ENCODE measurements at regions not wholly inside any gene's neighbourhood (a gene's known extent, or its start where the extent isn't known, plus 50 kb on each side); places are given as distances from the start of the nearest gene placed in this dataset.

- POLR2A ChIA-PET: interaction anchor here (0.6 kb wide), 1 partner anchor 65 kb away, joined by 4 read pairs; no protein-coding TSS in a partner anchor
- TF ChIP-seq, protein P1, sequence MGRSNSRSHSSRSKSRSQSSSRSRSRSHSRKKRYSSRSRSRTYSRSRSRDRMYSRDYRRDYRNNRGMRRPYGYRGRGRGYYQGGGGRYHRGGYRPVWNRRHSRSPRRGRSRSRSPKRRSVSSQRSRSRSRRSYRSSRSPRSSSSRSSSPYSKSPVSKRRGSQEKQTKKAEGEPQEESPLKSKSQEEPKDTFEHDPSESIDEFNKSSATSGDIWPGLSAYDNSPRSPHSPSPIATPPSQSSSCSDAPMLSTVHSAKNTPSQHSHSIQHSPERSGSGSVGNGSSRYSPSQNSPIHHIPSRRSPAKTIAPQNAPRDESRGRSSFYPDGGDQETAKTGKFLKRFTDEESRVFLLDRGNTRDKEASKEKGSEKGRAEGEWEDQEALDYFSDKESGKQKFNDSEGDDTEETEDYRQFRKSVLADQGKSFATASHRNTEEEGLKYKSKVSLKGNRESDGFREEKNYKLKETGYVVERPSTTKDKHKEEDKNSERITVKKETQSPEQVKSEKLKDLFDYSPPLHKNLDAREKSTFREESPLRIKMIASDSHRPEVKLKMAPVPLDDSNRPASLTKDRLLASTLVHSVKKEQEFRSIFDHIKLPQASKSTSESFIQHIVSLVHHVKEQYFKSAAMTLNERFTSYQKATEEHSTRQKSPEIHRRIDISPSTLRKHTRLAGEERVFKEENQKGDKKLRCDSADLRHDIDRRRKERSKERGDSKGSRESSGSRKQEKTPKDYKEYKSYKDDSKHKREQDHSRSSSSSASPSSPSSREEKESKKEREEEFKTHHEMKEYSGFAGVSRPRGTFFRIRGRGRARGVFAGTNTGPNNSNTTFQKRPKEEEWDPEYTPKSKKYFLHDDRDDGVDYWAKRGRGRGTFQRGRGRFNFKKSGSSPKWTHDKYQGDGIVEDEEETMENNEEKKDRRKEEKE (IDR thresholded peaks at IDR 0.05; ENCODE audit: borderline replicate concordance in 1 of 2, control insufficient read depth in 1 of 2, low read depth in 2 of 2, low read length in 1 of 2): no peak
- TF ChIP-seq CBX3 (IDR thresholded peaks at IDR 0.05; ENCODE audit: borderline replicate concordance in 1 of 2, low read length in 2 of 2) (no peak), RAD21 (CRISPR knock-in tag; conservative IDR thresholded peaks at IDR 0.05 in 1 of 2, IDR thresholded peaks at IDR 0.05 in 1 of 2) (no peak), ETV5 (CRISPR knock-in tag; IDR thresholded peaks at IDR 0.05; ENCODE audit: low read depth) (no peak), GABPA (tag; conservative IDR thresholded peaks at IDR 0.05; ENCODE audit: low read depth) (no peak)
- TF ChIP-seq, protein P2, sequence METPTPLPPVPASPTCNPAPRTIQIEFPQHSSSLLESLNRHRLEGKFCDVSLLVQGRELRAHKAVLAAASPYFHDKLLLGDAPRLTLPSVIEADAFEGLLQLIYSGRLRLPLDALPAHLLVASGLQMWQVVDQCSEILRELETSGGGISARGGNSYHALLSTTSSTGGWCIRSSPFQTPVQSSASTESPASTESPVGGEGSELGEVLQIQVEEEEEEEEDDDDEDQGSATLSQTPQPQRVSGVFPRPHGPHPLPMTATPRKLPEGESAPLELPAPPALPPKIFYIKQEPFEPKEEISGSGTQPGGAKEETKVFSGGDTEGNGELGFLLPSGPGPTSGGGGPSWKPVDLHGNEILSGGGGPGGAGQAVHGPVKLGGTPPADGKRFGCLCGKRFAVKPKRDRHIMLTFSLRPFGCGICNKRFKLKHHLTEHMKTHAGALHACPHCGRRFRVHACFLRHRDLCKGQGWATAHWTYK (CRISPR knock-in tag; IDR thresholded peaks at IDR 0.05): no peak
- TF ChIP-seq, protein P3, sequence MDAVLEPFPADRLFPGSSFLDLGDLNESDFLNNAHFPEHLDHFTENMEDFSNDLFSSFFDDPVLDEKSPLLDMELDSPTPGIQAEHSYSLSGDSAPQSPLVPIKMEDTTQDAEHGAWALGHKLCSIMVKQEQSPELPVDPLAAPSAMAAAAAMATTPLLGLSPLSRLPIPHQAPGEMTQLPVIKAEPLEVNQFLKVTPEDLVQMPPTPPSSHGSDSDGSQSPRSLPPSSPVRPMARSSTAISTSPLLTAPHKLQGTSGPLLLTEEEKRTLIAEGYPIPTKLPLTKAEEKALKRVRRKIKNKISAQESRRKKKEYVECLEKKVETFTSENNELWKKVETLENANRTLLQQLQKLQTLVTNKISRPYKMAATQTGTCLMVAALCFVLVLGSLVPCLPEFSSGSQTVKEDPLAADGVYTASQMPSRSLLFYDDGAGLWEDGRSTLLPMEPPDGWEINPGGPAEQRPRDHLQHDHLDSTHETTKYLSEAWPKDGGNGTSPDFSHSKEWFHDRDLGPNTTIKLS (IDR thresholded peaks at IDR 0.05; ENCODE audit: borderline replicate concordance, low read depth): no peak
- Histone ChIP-seq H3K27ac (ENCODE audit: extremely low read depth, low read depth, low read length) (no peak overlapping the region), H3K9ac (ENCODE audit: insufficient read depth in 1 of 2, low read depth in 2 of 2, low read length in 2 of 2) (no peak overlapping the region), H3K36me3 (ENCODE audit: control insufficient read depth, insufficient read depth, low read length) (no peaks in the 10 kb centered on the region), H3K4me1 (replicated peaks in 1 of 2; ENCODE audit: control insufficient read depth in 2 of 2, insufficient read depth in 2 of 2, low read length in 2 of 2) (no peaks in the 10 kb centered on the region), H4K20me1 (replicated peaks; ENCODE audit: control insufficient read depth, insufficient read depth, low read length) (no peaks in the 10 kb centered on the region), H3K9me1 (ENCODE audit: control insufficient read depth, insufficient read depth, low read length) (no peaks in the 10 kb centered on the region), H3K4me3 (no peak overlapping the region), H2AFZ (ENCODE audit: low read depth, low read length) (no peak overlapping the region), H3K4me2 (ENCODE audit: insufficient read depth, low read length) (no peak overlapping the region), H3K9me3 (replicated peaks; ENCODE audit: control insufficient read depth, insufficient read depth, low read depth, low read length) (no peaks in the 10 kb centered on the region; the same call in 1 of the 2 replicates), H3K27me3 (ENCODE audit: control insufficient read depth in 2 of 2, insufficient read depth in 2 of 2, low read length in 2 of 2) (peaks cover 6 to 9% of the 10 kb centered on the region in 2 experiments; a peak in 3 of 5 replicates), H3K79me2 (ENCODE audit: control insufficient read depth, insufficient read depth, low read length) (no peaks in the 10 kb centered on the region)
- ATAC-seq (no peak), DNase-seq (ENCODE audit: extremely low read depth in 1 of 4, low spot score in 3 of 4) (no peak), FAIRE-seq (no peak)
- 0% methylated on average over 3 of the region's 3 CpGs for WGBS (ENCODE audit: insufficient coverage, low coverage, missing lambda C conversion rate)
- no TSS peak for BruUV-seq (replicated peaks)
- CTCF ChIA-PET (ENCODE audit: low intra/inter-chr PET ratio): no interaction called here
- in situ Hi-C loops (cut with MboI) (loop anchor here (10.0 kb wide), 1 partner anchor 1507 kb away; no protein-coding TSS in a partner anchor), intact Hi-C loops (cut with micrococcal nuclease) (no loop called here)
These were observed 122.6 kb upstream of the HS3ST2 start for GRCh38 chr16:22691335-22691734.

Measured in K562 (cell line).